HG03108 (cell line): ENCODE measurements at regions not wholly inside any gene's neighbourhood (a gene's known extent, or its start where the extent isn't known, plus 50 kb on each side); places are given as distances from the start of the nearest gene placed in this dataset.
"Not testable (repeated sequence)": the region's sequence is repeated elsewhere in the genome, so short reads cannot be mapped to it uniquely, and the experiment has no call there.

ENCODE experiments used
- ATAC-seq: cut with Tn5 transposase; IDR thresholded peaks from one replicate; pipeline ENCODE4 v1.9.1; 2021; ENCODE audit warnings: moderate library complexity; ENCODE audit not compliant: unreplicated experiment

DNA sequence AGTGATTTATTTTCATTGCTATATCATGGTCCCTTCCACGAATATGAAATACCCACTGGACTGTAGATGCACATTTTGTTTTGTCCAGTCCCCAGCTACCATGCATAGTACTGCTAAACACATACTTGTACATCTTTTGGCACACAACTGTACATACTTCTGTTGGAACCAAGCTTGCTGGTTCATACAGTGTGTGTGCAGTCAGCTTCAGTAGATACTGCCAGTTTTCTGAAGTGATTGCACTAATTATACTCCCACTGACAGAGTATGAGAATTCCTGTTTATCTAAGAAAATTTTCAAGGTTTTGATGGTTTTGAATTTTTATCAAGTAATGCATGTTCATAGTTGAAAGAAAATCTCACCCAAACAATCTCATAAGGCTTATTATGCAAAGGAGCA, 100.7 kb upstream of the LMCD1 start:
- ATAC-seq, result no peak

DNA sequence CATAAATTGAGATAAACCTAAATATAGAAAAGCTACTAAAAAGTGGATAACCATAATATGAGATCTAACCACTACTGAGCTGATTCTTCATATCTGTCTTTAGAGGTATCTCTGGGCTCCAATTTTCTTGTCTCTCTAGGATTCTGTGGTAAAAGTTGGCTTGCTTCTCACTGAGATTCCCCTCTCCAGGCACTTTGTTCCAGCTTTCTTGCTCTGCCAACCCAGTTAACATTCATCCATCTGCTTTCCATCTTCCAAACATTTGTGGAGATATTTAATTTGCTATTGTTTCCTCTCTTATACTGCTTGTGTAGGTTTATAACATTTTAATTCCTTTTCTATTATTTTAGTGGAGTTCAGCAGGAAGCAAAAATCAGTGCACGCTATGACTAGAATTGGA, 97.6 kb upstream of the LMCD1 start:
- no peak for ATAC-seq

GRCh38 chr3:8405144-8405543, 96.5 kb upstream of the LMCD1 start:
- no peak for ATAC-seq

DNA sequence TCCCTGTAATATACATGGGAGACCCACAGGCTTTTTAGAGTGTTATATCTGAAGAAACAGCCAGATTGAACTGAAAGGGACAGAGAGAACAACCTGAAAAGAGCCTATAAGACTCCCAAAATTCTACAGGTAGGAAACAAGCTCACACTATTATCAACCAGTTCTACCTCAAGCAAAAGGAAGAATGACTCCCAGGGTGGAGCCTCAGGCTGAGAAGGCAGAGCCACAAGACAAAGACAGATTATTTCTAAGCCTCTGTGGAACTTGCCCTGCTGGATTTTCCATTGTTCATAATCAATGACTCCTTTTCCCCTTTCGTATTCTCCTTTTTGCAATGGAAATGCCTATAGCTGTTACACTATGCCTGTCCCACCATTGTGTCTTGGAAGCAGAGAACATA, 95.1 kb upstream of the LMCD1 start:
- no peak for ATAC-seq

DNA sequence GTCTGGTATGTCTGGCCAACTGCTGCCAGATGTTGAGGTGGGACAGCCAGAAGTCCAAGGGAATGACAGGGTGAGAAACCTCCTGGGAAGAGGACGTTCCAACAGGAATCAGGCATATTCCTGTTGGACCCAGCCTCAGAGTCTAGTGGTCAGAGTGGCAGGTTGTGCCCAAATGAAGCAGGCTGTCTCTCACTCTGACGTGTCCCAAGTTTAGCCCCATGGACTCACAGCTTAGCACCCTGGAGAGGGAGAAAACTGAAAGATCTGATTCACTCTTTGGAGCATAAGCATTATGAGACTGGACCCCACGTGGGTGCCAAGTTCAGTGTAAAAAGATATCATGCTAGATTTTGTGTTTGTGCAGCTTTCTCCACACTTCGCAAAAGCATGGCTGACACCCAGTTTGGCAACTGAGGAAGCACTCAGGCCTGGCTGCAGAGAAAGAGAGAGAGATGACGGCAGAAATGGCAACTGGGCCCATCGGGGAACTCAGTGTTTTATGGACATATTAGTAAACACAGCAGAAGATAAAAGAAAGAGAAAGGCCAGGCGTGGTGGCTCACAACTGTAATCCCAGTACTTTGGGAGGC, 88.2 kb upstream of the LMCD1 start:
- no peak for ATAC-seq

GRCh38 chr3:8416965-8417364, 84.7 kb upstream of the LMCD1 start:
- ATAC-seq, result no peak

- no peak for ATAC-seq
These were observed 81.0 kb upstream of the LMCD1 start for GRCh38 chr3:8420612-8421011.

DNA sequence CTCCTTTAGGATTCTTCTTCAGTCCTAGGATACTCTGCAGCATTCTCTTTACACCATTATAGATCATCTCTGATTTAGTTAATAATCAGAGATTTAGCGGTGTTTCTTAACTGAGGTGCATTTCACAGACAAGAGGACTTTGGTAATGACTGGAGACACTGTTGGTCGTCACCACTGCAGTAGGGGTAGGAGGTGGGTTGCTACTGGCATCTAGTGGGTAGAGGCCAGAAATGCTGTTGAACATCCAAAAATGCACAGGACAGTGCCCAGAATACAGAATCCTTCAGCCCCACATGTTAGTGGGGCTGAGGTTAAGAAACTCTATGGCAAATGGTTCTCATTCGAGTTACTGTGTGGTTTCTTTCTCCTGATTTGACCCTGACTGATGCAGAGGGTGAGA, 80.4 kb upstream of the LMCD1 start:
- ATAC-seq, result no peak

DNA sequence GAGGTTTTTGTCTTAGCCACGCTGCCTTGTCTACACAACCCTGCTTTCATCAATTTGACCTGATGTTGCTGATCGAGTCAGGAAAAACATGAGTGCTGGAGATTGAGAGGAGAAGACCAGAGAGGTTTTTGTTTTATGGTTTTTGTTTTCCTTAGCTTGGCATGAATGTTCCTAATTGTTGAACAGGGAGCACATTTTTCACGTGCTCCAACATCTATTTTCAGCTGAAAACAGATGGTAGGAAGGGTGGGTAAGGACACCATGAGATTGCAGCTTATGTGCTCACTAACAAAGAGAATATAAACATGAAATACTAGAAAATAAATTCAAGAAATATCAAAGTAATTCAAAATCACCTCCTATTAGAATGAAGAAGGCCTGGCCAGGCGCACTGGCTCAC, 79.9 kb upstream of the LMCD1 start:
- no peak for ATAC-seq

DNA sequence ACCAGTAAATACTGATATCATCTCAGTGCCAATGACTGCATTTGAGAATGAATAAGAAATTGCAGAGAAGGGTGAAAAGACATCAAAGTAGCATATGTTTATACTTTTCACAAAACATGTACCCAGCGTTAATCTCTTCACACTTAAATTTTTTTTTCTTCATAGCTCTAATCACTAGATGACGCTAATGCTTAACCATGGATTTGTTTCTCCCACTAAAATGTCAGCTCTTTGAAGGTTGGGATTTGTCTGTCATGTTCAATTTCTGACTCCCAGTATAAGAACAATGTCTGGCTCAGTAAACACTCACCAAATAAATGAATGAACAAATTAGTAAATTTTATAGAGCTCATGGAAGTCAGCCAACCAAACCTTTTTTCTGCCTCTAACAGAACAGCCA, 78.3 kb upstream of the LMCD1 start:
- no peak for ATAC-seq

DNA sequence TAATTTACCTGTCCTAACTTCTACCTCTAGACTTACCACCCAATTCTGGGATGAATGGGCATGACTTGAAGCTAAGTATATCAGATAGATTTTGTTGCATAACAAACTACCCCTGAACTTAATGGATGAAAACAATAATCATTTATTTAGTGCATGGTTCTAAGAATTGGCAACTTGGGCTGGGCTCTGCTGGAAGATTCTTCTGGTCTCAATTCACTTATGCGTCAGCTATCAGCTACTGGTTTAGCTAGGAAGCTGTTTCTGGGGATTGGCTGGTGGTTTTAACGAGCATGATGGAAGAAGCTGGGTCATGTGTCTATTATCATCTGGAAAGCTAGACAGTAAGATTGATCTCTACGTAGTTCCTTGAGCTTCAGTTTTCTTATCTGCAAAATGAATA, 77.3 kb upstream of the LMCD1 start:
- no peak for ATAC-seq

DNA sequence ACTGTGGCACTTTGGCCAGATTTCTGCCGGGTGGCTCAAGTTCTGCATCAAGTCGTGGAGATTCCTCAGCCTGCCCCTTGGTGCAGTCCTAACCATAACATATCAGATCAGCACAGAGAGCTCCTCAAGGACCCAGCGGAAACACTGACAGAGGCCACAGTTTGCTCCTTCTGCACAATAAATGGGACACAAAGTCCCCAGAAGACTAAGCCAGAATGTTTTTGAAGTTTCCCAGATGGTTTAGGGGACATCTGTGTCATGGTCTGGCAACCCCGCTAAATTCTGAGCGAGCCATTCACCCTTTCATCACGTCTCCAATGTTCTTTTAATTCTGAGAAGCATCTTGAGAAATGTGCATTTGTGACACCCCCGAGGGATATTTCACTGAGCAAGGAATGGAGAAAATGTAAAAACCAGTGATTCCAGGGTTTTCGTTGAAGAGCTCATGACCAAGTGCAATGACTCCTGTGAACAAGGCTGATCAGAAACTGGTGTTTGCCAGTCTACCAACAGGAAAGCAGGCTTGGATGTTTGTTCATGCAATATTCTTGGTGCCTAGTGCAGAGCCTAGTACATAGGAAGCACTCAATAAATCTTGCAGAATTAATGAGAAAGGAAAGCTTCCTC, 64.8 kb upstream of the LMCD1 start:
- ATAC-seq, result no peak

GRCh38 chr3:8438507-8439079, 63.0 kb upstream of the LMCD1 start:
- ATAC-seq, result no peak

GRCh38 chr3:8440142-8440541, 61.5 kb upstream of the LMCD1 start:
- not testable (repeated sequence) for ATAC-seq

GRCh38 chr3:8441969-8442559, 59.6 kb upstream of the LMCD1 start:
- ATAC-seq, result no peak

GRCh38 chr3:8442993-8443650, 58.5 kb upstream of the LMCD1 start:
- ATAC-seq, result no peak

GRCh38 chr3:8443829-8444791, 57.5 kb upstream of the LMCD1 start:
- no peak for ATAC-seq

DNA sequence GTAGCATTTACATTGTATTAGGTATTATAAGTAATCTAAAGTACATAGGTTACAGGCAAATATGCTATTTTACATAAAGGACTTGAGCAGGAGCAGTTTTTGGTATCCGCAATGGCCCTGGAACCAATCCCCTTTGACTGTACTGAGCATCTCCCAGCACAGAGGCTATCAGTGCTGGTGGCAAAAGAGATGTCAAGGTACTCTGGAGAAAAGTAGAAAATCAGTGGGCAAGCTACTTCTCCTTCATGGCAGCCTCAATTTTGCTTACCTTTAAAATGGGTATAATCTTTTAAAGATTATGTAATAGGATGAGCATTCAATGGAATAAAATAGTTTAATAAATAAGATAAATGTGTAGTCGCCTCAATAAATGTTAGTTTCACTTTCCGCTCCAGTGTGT, 56.7 kb upstream of the LMCD1 start:
- ATAC-seq, result no peak

DNA sequence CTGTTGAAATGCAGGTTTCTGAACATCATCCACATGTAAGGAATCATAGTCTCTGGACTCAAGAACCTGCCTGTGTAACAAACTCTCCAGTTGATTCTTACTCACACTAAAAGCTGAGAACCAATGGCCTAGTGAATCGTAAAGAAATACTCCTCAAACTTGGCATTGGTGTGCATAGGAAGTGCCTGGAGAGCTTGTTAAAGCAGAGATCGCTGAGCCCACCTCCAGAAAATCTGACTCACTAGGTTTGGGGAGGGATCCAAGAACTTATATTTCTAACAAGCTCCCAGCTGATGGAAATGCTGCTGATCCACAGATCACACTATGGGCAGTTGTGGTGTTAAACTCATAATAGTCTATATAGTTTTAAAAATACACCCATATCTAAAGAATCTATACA, 55.8 kb upstream of the LMCD1 start:
- ATAC-seq, result no peak

DNA sequence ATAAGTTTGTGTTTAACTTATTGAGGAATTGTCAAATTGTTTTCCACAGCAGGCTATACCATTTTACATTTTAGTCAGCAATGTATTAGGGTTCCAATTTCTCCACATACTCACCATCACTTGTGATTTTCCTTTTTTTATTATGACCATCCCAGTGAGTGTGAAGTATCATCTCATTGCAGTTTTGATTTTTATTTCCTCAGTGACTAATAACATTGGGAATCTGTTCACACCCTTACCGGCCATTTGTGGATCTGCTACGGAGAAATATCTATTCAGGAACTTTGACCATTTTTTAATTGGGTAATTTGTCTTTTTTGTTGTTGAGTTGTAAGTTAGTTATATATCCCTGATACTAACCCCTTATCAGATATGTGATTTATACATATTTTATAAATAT, 54.8 kb upstream of the LMCD1 start:
- no peak for ATAC-seq

GRCh38 chr3:8450618-8451017, 51.0 kb upstream of the LMCD1 start:
- ATAC-seq, result no peak
